ENCODE measurements at regions not wholly inside any gene's neighbourhood (a gene's known extent, or its start where the extent isn't known, plus 50 kb on each side); places are given as distances from the start of the nearest gene placed in this dataset.
"Not testable (repeated sequence)": the region's sequence is repeated elsewhere in the genome, so short reads cannot be mapped to it uniquely, and the experiment has no call there.

- intact Hi-C loops (cut with micrococcal nuclease), result no loop called here
Measured at GRCh38 chr2:72031346-72032110, 116.1 kb downstream of the CYP26B1 start.

DNA sequence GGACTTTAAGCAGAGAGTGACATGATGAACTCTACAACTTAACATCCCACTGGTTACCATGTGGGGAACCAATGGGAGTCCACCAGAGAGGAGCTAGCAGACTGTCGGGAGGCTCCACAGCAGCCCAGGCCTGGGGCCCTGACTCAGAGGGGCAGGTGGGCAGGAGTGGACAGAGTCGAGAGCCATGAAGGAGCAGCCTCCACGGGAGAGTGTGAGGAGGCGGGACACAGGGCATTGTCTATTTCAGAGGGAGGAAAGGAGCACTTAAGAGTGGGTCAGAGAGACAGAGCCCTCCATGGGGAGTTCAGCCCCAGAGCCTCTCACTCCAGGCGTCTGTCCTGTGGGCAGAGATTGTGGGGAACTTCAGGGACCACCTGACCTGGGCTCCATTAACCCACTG is 118.7 kb downstream of the CYP26B1 start:
- intact Hi-C loops (cut with micrococcal nuclease), result no loop called here

- intact Hi-C loops (cut with micrococcal nuclease), result no loop called here
Measured at GRCh38 chr2:72028351-72028995, 119.2 kb downstream of the CYP26B1 start.

DNA sequence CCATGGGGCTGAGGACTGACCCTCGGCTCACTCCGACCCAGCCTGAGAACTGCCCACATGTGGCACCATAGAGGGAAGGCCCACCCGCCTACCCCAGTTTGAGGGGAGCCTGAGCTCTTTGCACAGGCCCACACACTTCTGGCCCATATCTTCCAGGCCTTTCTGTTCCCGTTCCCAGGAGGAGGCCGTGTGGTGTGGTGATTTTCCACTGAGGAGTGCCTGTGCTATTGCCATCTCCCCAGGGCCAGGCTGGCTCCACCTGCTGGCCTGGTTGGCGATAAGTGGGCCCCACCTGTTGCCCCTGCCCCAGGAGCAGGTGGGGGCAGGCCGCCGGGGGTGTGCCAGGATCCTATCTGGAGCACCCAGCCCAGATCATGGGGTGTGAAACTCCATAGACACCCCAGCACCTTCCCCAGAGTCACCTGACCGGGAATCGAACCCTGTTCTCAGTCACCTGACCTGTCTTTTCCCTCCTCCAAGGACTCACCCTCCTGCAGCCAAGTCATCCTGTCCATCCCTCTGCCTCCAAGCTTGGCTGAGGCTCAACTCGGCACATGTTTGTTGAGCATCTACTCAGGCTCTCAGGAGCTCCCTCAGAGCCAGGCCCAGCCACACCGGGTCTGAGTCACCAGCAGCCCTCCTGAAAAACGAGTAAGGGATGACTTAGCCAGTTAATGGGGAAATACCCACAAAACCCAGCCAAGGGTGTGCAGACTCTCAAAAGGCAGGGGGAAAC is 120.1 kb downstream of the CYP26B1 start:
- intact Hi-C loops (cut with micrococcal nuclease), result no loop called here

DNA sequence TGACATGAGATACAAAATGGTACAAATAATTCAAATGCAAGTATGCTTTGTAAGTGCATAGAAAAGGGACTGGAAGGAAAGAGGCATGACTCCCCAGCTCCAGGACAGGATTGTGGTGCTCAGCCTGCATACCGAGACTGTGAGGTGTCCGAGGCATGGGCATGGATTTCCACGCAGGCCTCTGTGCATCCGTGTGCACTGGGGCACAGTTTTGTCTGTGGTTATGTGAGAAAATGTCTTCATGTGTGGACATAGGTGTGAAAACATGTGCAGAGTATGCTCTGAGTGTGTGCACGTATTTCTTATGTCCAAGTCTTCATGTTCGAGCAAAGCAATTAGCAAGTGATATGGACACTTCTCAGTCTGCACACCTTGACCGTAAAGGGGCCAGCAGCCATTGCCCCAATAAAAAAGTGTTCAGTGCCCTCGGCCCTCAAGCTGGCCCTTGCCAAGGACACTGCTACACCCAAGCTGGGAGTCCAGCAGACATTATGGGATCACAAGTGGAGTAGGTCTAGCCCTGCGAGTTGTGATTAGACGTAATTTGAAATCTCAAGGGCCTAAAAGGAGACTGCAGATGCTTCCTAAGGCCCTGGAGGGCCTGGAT is 120.7 kb downstream of the CYP26B1 start:
- intact Hi-C loops (cut with micrococcal nuclease), result no loop called here

GRCh38 chr2:72024451-72025175 is 123.0 kb downstream of the CYP26B1 start:
- intact Hi-C loops (cut with micrococcal nuclease), result no loop called here

GRCh38 chr2:72023678-72024390 is 123.8 kb downstream of the CYP26B1 start:
- intact Hi-C loops (cut with micrococcal nuclease), result no loop called here

- intact Hi-C loops (cut with micrococcal nuclease), result not testable (repeated sequence)
Measured at GRCh38 chr2:72021371-72021770, 126.3 kb downstream of the CYP26B1 start.

DNA sequence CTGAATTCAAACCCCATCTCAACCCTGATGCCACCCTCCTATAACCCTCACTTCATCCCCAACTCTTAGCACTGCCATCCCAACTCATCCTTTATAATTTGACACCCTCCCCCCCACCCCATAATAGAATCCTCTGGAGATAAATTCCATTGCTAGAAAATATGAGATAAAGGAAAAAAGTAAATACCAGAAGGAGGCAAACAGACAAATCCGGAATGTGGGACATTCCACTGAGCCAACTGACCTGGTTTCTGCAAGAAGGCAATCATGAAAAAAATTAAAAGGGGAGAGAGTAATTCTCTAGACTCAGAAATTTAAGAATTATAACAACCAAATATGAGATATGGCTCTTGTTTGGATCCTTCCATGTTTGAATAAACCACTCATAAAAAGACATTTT is 132.4 kb downstream of the CYP26B1 start:
- intact Hi-C loops (cut with micrococcal nuclease), result no loop called here

DNA sequence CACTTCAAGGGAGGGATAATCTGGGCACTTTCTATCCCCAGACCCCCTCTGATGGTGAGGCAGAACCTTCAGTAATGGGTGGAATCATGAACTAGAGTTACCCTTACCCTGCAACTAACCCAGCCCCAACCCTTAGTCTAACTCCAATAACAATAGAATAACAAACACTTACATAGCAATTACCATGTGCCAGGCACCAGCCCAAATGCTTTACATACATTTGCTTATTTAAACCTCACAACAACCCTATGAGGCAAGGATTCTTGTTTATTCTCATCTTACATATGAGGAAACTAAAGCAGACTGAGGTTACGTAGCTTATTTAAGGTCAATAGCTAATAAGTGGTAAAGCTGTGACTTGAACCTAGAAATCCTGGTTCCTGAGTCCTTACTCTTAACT is 132.8 kb downstream of the CYP26B1 start:
- intact Hi-C loops (cut with micrococcal nuclease), result no loop called here

GRCh38 chr2:72013726-72014125 is 133.9 kb downstream of the CYP26B1 start:
- intact Hi-C loops (cut with micrococcal nuclease), result no loop called here

- intact Hi-C loops (cut with micrococcal nuclease), result no loop called here
Measured at GRCh38 chr2:72012886-72013574, 134.6 kb downstream of the CYP26B1 start.

- intact Hi-C loops (cut with micrococcal nuclease), result no loop called here
Measured at GRCh38 chr2:72011791-72012190, 135.9 kb downstream of the CYP26B1 start.

GRCh38 chr2:72011370-72011689 is 136.3 kb downstream of the CYP26B1 start:
- intact Hi-C loops (cut with micrococcal nuclease), result no loop called here

- intact Hi-C loops (cut with micrococcal nuclease), result no loop called here
Measured at GRCh38 chr2:72010647-72011369, 136.9 kb downstream of the CYP26B1 start.

DNA sequence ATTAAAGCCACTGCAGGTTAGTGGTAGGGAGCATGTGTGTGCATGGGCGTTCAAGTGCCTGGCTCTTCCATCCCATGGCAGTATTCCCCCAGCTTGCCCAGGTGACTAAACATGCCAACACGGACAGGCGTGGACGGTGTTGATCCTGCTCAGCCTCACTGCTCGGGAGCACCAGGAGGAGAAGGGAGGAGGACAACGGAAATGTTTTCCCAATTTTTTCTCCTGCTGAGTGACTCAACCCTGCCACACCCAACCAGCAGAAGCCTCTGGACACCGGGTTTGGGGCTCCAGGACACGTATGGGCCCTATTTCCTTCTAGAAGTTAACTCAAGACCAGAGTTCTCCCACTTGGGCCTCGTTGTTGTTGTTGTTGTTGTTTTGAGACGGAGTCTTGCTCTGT is 139.1 kb downstream of the CYP26B1 start:
- intact Hi-C loops (cut with micrococcal nuclease), result no loop called here

DNA sequence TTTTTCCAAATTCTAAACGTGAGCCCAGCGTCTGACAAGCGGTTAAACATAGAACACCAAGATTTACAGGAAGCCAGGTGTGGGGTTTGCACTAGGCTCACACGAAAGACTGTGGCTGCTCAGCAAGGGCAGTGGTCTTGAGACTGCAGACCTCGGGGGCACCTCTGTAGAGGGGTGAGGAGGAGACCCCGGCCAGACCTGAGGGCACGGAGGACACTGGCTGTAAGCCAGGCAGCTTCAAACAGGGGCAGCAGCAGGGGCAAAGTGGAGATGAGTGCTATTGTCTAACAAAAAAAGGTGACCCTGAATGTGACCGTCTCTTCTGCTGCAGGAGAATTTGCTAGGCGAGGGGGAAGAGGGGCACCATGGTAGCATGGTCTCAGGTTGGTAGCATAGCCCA is 140.3 kb downstream of the CYP26B1 start:
- intact Hi-C loops (cut with micrococcal nuclease), result no loop called here

GRCh38 chr2:72006188-72006736 is 141.4 kb downstream of the CYP26B1 start:
- intact Hi-C loops (cut with micrococcal nuclease), result no loop called here

DNA sequence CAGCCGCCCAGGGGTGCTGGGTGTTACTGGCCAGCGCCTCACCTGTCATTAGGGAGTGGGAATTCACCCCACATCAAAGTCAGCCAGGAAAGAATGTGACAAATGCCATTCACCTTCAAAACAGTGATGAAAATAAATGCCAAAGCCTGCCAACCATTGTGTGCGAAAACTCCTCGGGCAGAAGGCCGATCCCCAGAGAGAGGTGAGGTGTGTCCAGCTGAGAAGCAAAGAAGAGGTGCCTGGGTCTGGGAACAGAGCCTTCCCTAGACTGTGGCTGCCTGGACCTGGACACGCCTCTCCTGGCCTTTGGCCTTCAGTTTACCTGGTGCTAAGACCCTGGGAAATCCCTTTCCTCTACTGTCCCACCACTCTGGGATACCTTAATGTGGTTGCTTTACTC is 142.7 kb downstream of the CYP26B1 start:
- intact Hi-C loops (cut with micrococcal nuclease), result no loop called here
